Activated CD4-positive, alpha-beta T cell treated with anti-CD3 and anti-CD28 coated beads, Interleukin-2, Interleukin-4, amounts not matched to agents 100 ng/mL and 50 ng/mL, durations not matched to agents 16 hours and 8 hours (primary cell): ENCODE measurements at regions not wholly inside any gene's neighbourhood (a gene's known extent, or its start where the extent isn't known, plus 50 kb on each side); places are given as distances from the start of the nearest gene placed in this dataset.
A peak's percentile ranks its signal among the peaks of the same experiment; 100 is the strongest.
"Not testable (repeated sequence)": the region's sequence is repeated elsewhere in the genome, so short reads cannot be mapped to it uniquely, and the experiment has no call there.

Source experiments
- DNase-seq: peaks from one replicate; pipeline ENCODE4 v3.0.0-alpha.2; 2020; ENCODE audit warnings: low spot score

DNA sequence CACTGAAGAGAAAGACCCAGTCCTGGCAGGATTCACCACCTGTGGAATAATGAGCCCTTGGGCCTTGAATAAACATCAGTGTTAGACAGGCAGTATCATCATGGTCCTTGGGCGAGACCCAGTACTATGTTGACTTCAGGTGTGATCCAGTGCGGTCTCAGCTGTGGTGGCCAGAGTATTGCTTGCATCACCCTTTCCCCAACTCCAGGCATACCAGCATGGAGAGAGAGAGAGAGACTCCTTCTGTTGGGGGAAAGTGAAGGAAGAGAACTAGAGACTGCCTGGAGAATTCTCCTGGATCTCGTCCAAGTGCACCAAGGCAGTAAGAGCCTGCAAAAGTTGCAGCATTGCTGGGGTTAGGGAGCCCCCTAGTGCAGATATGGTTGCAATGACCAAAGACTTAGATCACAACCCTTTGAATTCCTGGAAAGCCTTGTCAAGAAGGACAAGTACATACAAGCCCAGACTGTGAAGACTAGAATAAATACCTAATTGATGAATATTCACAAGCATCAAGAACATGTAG is 61.1 kb upstream of the VAMP7 start:
- peak; percentile 44 for DNase-seq

DNA sequence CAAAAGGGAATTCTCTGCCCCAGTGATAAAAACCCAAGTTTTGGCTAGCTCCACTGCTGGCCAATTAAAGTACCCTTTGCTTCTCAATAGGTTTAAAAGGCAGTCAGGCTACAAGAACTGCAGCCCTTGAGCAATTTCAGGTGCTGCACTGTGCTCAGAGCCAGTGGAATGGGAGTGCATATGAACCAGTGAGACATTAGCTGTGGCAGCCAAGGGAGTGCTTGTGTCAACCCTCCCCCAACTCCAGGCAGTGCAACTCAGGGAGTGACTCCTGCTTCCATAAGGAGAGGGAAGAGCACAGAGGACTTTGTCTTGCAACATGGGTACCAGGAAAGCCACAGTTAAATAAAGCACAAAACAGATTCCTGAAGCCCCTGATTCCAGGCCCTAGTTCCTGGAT is 61.6 kb upstream of the VAMP7 start:
- no peak for DNase-seq

DNA sequence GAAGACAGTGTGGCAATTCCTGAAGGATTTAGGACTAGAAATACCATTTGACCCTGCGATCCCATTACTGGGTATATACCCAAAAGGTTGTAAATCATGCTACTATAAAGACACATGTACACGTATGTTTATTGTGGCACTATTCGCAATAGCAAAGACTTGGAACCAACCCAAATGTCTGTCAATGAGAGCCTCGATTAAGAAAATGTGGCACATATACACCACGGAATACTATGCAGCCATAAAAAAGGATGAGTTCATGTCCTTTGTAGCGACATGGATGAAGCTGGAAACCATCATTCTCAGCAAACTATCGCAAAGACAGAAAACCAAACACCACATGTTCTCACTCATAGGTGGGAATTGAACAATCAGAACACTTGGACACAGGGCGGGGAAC is 66.8 kb upstream of the VAMP7 start:
- DNase-seq, result not testable (repeated sequence)

DNA sequence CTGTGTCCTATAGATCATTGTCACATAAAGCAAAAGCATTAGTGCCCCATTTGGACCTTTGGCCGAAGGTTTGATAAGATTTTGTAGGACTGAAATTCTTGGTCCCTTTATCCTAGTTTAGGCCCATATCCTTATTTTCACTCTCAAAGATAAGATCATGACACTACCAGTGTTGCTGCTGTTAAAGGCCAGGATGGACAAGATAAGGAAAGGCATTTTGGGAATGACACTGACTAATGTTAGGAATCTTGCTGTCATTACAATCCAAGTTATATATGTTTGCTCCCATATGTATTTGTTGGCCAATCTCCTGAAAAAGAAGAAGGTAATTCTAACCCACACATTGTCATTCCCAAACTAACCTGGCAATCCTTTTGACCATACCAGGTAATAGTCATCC is 101.3 kb upstream of the VAMP7 start:
- no peak for DNase-seq

DNA sequence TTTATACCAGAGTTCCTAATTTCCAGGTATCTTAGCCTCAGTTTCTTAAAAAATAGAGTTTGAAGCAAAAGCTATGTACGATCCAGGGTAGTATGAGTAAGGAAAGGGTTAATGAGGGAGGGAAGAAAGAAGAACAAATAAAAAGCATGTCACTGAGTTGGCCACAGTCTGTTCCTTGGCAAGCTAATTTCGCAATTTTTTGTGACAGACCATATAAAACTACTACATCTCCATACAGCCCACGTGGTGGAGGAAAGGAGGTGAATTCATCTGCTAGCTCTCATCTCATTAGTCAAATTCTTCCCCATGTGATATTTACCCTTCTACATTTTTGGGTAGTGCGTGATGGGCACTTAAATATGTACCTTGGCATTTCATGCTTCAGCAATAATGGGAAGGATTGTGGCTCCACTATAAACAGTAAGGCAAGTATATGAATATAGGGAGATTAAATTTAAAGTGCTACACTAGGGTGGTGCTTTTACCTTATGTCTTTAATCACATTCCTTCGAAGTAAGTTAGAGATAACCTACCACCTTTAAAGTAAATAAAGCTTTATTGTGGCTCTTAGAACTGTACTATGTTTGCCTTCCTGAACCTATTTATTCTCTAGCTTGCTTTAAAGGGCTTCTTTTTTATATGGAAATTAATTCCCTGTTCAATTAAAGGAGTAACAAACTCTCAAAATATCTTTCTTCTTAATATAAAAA is 102.1 kb upstream of the VAMP7 start:
- no peak for DNase-seq

DNA sequence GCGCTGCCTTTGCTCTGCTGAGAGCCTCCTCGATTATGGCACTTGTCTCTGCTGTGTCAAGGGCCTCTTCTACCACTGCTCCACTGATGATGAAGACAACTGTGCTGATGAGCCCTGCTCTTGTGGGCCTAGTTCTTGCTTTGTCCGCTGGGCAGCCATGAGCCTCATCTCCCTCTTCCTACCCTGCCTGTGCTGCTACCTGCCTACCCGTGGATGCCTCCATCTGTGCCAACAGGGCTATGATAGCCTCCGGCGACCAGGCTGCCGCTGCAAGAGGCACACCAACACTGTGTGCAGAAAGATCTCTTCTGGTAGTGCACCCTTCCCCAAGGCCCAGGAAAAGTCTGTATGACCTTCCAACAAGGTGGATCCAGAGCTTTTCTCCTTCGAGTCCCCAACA is 106.8 kb upstream of the VAMP7 start:
- DNase-seq, result no peak

DNA sequence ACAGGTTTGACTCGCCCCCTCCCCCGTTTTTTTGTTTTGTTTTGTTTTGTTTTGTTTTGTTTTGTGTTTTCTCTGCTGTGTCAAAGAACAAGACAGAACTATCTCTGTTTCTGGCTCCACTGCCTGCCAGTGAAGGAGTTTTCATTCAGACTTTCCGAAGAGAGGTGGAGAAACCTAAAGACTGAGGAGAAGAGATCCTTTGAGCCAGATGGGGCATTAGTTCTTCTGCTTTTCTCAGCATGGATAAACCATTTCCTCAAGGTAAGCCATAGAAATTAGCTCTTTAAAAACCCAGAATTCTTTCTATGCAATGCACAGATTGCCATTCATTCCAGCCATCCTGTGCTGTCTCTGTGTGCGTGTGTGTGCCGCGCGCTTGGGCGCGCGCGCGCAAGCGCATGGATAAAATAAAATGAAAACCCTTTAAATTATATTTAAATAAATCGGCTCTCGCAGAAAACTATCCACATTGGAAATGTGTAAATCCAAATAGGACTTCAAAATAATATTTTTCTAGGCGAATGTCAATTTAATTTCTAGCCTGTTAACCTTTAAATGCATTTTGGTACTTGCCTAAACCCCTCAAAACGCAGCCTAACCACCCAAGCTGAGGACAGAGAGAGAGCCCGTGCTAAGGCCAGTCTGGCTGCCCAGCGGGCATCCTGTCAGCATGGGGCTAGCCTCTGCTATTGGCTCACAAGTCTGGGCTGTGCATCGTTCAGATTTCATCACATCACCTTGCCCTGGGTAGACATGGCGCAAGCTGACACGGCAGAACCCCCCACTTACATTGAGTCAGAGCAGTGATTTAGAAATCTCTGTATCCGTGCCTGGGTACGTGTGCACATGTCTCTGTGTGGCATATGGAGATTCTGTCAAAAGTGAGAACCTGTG is 113.0 kb upstream of the VAMP7 start:
- DNase-seq, result no peak

DNA sequence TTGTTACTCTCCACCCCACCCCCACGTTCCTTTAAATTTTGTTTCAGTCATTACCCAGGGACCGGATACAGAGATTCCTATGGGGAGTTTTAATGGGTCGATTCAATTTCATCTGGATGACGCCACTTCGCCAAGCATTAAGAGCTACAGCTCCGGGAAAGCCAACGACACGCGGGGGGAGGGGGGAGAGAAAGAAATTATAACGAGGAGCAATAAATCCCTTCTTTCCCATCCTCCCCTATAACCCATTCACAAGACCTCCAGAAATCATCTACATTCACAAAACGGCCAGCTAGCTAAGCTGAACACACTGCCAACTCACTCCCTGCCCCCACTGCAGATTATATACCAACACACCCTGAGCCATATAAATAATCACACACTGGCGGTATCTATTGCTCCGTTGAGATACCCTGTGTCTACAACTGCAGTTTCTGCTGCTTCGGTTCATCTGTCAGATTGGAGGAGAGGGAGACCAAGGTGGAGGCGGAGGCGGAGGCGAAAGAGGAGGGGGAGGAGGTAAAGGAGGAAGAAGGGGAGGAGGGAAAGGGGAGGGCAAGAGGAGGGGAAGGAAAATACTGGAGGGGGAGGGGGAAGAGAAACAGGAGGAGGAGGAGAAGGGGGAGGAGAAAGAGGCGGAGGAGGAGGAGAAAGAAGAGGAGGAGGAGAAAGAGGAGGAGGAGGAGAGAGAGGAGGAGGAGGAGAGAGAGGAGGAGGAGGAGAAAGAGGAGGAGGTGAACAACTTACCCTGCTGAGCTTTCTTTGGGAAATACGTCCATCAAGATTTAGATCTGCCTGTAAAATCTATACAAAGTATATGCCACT is 113.9 kb upstream of the VAMP7 start:
- DNase-seq, result peak; percentile 50

DNA sequence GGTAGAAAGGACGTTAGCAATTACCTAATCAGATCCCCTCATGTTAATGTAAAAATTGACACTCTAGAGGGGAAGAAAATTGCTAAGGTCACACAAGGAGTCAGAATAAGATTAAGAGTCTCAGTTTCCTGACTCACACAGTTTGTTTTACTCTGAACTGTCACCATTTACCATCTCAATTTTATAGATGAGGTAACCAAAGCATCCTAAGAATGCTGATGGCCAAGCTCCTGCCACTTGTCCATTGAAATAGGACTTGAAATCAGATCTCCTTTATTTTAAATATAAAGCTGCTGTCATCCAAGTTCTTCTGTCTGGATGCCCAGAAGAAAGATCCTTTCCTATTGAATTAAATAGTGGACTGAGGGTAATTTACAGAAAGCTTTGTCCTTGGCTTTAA is 114.8 kb upstream of the VAMP7 start:
- no peak for DNase-seq

DNA sequence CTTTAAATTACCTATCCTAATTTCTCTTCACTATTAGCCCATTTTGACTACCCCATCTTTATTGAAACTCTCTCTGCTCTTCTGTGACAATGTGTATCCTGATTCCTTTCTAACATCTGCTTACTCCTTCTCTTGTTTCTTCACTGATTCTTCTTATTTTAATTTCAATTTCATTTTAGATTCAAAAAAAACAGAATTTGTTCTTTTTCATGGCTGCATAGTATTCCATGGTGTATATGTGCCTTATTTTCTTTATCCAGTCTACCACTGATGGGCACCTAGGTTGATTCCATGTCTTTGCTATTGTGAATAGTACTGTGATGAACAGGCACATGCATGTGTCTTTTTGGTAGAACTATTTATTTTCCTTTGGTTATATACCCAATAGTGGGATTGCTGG is 120.0 kb upstream of the VAMP7 start:
- no peak for DNase-seq

DNA sequence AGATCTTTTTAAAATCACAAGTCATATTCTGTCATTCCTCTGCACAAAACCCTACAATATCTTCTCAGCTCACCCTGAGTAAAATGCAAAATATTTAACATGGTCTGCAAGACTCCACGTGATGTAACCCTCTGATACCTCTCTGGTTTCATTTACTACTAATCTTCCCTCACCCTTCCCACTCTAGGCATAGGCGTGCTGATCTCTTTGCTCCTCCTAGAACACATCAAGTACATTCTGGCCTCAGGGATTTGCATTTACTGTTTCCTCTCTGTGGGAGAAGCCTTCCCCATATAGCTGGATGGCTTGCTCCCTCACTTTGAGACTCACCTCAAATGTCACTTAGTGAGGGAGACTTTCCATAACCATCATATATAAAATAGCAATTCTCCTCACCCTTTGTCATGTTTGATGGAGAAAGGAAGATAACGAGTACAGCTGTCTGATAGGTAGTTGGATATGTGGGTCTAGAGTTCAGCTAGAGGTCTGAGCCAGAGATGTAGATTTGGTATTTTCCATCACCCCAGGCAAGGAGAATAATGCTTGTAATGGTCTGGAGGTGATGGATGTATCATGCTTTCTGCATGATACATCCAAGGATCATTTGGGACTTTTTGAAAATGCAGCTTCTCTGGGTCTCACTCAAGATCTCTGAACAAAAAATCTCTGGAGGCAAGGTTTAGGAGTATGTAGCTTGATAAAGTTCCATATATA is 123.9 kb upstream of the VAMP7 start:
- DNase-seq, result no peak

DNA sequence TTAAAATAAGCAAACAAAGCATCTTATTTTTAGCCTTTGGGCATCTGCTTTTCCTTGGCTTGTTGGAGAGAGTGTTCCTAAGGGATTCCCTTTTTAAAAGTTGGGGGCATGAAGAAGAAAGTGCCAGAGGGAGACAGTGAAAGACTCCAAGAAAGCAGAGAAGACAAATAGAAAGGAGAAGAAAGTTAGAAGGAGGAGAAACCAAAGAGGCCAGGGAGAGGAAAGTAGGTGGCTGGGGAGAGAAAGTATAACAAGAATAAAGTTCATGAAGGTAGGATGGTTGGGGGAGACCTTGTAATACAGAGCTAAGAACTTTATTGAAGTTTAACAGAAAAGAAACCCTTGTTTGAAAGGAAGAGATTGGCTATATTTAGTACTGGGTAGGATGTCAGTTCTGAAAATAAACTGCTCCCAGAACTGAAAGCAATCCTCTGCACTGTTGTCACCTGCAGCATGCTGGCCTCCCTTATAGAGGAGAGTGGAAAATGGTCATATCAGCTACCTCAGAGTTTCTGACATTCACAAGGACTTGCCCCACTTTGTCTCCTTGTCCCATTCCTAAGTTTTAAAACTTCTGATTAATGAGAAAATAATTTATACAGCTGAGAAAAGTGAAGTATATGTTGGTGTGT is 125.3 kb upstream of the VAMP7 start:
- DNase-seq, result no peak

DNA sequence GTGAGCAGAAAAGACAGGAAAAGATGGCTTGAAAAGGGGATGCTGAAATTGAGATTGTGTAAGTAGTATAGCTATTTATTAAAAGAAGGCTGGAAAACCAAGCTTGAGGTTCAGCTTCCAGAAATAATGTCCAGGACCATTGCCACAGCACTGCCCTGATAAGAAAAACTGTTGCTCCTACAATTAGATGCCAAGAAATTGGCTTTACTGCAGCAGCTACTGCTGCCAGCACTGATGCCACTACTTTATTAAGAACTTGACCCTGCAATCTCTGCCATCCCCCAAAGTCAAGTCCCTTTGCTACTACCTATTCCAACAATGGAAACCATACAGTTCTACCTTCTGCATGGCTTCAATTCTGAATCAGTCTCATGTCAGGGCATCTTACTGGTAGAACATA is 130.0 kb upstream of the VAMP7 start:
- no peak for DNase-seq

DNA sequence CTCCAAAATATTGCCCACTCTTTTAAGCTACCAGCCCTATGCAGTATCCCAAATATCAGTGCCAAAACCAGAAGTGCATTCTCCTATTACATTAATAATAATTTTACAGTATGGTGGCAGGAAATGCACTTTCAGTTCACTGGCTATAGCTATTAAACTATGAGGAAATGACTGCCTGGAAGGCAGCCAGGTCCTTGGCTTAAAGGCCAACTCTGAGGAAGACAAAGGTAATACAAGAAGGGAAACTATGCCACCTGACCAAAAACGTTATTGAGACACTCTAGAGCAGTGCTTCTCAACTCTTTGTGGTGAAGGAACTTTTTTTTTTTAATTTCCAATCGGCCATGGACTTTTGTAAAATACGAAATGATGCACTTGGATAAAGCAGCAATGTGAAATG is 133.6 kb upstream of the VAMP7 start:
- no peak for DNase-seq

DNA sequence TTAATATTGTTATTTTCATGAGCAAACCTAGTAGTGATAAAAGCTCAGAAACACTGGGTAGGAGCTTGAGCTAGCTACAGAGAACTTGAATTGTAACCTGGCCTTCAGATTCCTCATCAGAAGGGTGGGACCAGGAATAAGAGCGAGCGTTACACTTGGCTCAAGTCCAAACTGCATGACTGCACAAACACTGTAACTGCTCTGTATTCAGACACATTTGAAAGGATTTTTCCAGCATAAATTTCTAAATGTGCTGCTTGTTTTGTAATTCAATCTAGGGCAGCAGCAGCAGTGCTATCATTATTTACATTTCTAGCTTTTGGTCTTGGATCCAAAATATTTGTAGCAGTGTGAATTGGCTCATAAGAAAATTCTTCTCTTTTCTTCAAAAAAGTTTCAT is 133.0 kb upstream of the TMLHE start:
- DNase-seq, result no peak

DNA sequence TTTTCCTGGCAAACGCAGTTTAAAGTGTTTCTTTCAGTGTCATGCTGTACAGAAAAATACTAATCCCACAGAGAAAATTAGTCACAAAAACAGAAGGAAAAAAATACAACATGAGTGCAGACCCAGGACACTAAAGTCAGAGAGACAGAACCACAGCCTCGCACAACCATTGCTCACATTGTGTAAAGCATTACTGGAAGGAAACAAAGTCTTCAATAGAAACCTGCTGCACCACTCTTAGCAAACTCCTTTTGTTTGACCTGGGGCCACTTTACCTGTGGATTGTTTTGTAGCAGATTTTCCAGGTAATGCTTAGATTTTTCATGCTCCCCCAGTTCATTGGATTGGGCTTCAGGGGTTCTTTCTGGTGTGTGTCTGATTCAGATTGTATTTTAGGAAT is 131.8 kb upstream of the TMLHE start:
- no peak for DNase-seq

DNA sequence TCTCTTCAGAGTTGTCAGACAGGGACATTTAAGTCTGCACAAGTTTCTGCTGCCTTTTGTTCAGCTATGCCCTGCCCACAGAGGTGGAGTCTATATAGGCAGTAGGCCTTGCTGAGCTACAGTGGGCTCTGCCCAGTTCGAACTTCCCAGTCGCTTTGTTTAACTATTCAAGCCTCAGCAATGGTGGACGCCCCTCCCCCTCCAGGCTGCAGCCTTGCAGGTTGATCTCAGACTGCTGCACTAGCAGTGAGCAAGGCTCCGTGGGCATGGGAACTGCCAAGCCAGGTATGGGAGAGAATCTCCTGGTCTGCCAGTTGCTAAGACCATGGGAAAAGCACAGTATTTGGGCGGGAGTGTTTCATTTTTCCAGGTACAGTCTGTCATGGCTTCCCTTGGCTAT is 115.6 kb upstream of the TMLHE start:
- DNase-seq, result not testable (repeated sequence)

DNA sequence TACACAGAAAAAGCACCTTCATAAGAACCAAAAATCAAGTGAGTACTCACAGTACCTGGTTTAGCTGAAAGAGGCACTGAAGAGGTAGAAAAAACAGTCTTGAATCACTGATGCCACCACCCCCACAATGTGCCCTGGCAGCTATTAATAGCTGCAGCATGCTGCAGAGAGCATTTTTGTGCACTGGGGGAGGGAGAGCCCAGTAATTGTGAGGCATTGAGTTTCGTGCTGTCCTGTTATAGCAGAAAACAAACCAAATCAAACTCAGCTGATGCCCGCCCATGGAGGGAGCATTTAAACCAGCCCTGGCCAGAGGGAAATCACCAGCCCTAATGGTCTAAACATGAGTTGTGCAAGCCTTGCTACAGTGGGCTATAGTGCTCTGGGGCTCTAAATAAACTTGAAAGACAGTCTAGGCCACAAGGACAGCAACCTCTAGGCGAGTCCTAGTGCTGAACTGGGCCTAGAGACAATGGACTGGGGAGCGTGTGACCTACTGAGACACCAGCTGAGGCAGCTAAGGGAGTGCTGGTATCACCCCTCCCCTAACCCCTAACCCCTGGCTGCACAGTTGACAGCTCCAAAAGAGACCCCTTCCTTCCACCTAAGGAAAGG is 106.3 kb upstream of the TMLHE start:
- no peak for DNase-seq

DNA sequence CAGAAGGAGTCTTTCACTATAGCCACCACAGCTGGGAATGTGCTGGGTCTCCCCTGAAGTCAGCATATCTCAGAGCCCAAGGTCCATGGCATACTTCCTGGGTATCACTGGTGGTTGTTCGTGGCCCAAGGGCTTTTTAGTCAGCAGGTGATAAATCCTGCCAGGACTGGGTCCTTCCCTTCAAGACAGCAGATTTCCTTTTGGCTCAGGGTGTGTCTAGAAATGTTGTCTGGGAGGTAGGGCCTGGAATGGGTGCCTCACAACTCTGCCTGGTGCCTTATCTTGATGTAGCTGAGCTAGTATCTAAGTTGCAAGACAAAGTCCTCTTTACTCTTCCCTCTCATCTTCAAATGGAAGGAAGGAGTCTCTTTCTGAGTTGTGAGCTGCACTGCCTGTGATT is 102.4 kb upstream of the TMLHE start:
- DNase-seq, result no peak

DNA sequence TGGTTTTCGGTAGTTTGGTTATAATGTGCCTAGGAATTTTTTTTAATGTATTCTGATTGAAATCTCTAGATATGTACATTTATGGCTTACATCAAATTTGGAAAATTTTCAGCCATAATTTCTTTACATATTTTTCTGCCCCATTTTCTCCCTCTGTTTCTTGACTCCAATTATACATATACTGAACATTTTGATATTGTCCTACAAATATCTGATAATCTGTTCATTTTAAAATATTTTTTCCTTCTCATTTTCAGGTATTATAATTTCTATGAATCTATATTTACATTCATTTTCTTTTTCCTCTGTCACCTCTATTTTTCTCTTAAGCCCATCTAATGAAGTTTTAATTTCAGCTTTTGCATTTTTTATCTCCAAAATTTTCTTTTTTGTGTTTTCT is 82.7 kb upstream of the TMLHE start:
- DNase-seq, result no peak

DNA sequence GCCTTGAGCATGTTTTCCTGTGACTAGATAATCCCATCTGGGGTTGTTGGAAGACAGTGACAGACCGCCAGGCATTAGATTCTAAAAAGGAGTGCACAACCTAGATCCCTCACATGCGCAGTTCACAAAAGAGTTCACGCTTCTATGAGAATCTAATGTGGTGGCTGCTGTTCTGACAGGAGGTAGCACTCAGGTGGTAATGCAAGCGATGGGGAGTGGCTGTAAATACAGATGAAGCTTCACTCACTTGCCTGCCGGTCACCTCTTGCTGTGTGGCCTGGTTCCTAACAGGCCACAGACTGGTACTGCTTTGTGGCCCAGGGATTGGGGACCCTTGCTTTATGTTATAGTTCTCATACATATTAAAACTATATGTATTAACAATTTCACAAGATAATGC is 81.9 kb upstream of the TMLHE start:
- no peak for DNase-seq
